K562 (cell line): ENCODE measurements at regions not wholly inside any gene's neighbourhood (a gene's known extent, or its start where the extent isn't known, plus 50 kb on each side); places are given as distances from the start of the nearest gene placed in this dataset.

ENCODE experiments used
- ATAC-seq: fragments of 200-7000 bp; cut with Tn5 transposase; 3 replicates; pipeline ENCODE4 v1.9.1; 2020; ENCODE audit warnings: moderate library complexity
- BruUV-seq: library from RNA; stranded (reverse); fragments of 400-500 nt; replicated peaks from 2 replicates; lab custom pipeline; 2021; lab: Mats Ljungman, UMichigan
- CTCF ChIA-PET: fragments of 300-600 bp; formaldehyde crosslinking; extraction: SDS; loops from one replicate; lab custom pipeline; 2021; ENCODE audit warnings: low intra/inter-chr PET ratio; lab: Yijun Ruan, JAX
- POLR2A ChIA-PET: fragments of 300-600, 350-650 bp; sonication (Branson Sonifier 250); formaldehyde crosslinking; extraction: SDS; loops from one replicate; lab custom pipeline; 2021; ENCODE audit warnings: antibody characterized with exemption, inconsistent platforms; lab: Yijun Ruan, JAX
- DNase-seq, 4 experiments: peaks; one replicate each; pipeline versions ENCODE4 v3.0.0 to v3.0.0-alpha.2; 2011 to 2018; ENCODE audit warnings: low spot score in 3 of 4, mixed read lengths in 3 of 4; ENCODE audit errors: extremely low read depth in 1 of 4
- FAIRE-seq: peaks from 2 replicates; lab custom pipeline; 2011; peaks lifted over from hg19 to GRCh38; lab: Jason Lieb, UNC
- H2AFZ ChIP-seq: 2 replicates; pipeline ENCODE4 v1.6.0; 2011; ENCODE audit warnings: low read depth, low read length, control low read depth, inconsistent platforms
- H3K27ac ChIP-seq: fragments of 200-600 bp; 3 replicates; pipeline ENCODE4 v1.8.0; 2011; ENCODE audit warnings: low read depth, mild to moderate bottlenecking, control low read depth, inconsistent platforms, low read length, moderate library complexity, mixed read lengths; ENCODE audit errors: extremely low read depth
- H3K27me3 ChIP-seq, 2 experiments: fragments of 300-600 bp in 1 of 2; 2 replicates in 1 of 2; 3 replicates in 1 of 2; pipeline versions ENCODE4 v1.6.0 to v1.8.0; 2011; ENCODE audit warnings: inconsistent platforms in 2 of 2, low read length in 2 of 2, mild to moderate bottlenecking in 1 of 2, mixed read lengths in 1 of 2, moderate library complexity in 1 of 2; ENCODE audit not compliant: control insufficient read depth in 2 of 2, insufficient read depth in 2 of 2
- H3K36me3 ChIP-seq: fragments of 300-600 bp; 3 replicates; pipeline ENCODE4 v1.8.0; 2011; ENCODE audit warnings: mild to moderate bottlenecking, low read length, inconsistent platforms; ENCODE audit not compliant: control insufficient read depth, insufficient read depth
- H3K4me1 ChIP-seq, 2 experiments: fragments of 200-600 bp in 1 of 2; replicated peaks in 1 of 2; 2 replicates in 1 of 2; 3 replicates in 1 of 2; pipeline versions ENCODE4 v1.5.1 to v1.8.0; 2011; ENCODE audit warnings: inconsistent platforms in 2 of 2, low read length in 2 of 2, mild to moderate bottlenecking in 1 of 2, mixed read lengths in 1 of 2, moderate library complexity in 1 of 2; ENCODE audit not compliant: control insufficient read depth in 2 of 2, insufficient read depth in 2 of 2
- H3K4me2 ChIP-seq: 2 replicates; pipeline ENCODE4 v1.6.1; 2011; ENCODE audit warnings: low read length, control low read depth, inconsistent platforms, mixed read lengths; ENCODE audit not compliant: insufficient read depth
- H3K4me3 ChIP-seq: fragments of 200-600 bp; sonication (generic), shearing (Covaris generic); 2 replicates; pipeline ENCODE4 v1.5.1; 2016; ENCODE audit warnings: control low read depth, inconsistent platforms
- H3K79me2 ChIP-seq: fragments of 200-600 bp; 3 replicates; pipeline ENCODE4 v1.8.0; 2011; ENCODE audit warnings: low read length, inconsistent platforms; ENCODE audit not compliant: control insufficient read depth, insufficient read depth
- H3K9ac ChIP-seq, 2 experiments: 2 replicates each; pipeline versions ENCODE4 v1.6.0 to v1.6.1; 2011; ENCODE audit warnings: low read depth in 2 of 2, low read length in 2 of 2, control low read depth in 1 of 2, inconsistent platforms in 1 of 2, mild to moderate bottlenecking in 1 of 2, mixed read lengths in 1 of 2; ENCODE audit not compliant: insufficient read depth in 1 of 2
- H3K9me1 ChIP-seq: one replicate; pipeline ENCODE4 v1.6.0; 2011; ENCODE audit warnings: inconsistent platforms, mild to moderate bottlenecking, low read length, moderate library complexity; ENCODE audit not compliant: control insufficient read depth, insufficient read depth
- H3K9me3 ChIP-seq: replicated peaks from 2 replicates; pipeline ENCODE4 v1.5.1; 2011; ENCODE audit warnings: low read depth, low read length, inconsistent platforms; ENCODE audit not compliant: control insufficient read depth, insufficient read depth
- H4K20me1 ChIP-seq: replicated peaks from 2 replicates; pipeline ENCODE4 v1.6.1; 2011; ENCODE audit warnings: low read length, inconsistent platforms, mixed read lengths; ENCODE audit not compliant: control insufficient read depth, insufficient read depth
- CCAR2 ChIP-seq: fragments of 200-400 bp; formaldehyde crosslinking; IDR thresholded peaks from 2 replicates; pipeline ENCODE4 v1.6.1; 2017; ENCODE audit warnings: mild to moderate bottlenecking, low read depth, low read length
- FUS ChIP-seq: fragments of 200-400 bp; formaldehyde crosslinking; optimal IDR thresholded peaks from 2 replicates; pipeline ENCODE3; 2017; ENCODE audit warnings: low read depth, low read length
- GABPB2 ChIP-seq: fragments of 250-450 bp; sonication (Bioruptor Pico); conservative IDR thresholded peaks from 2 replicates; pipeline ENCODE4 v1.5.1; 2021; ENCODE audit warnings: mild to moderate bottlenecking
- GTF2E2 ChIP-seq: fragments of 200-800 bp; sonication (Bioruptor generic); IDR thresholded peaks from 2 replicates; pipeline ENCODE4 v1.6.1; 2016; ENCODE audit warnings: missing genetic modification characterization, missing compliant biosample characterization
- GTF3C2 ChIP-seq: IDR thresholded peaks from 3 replicates; pipeline ENCODE4 v1.6.1; 2011; ENCODE audit warnings: borderline replicate concordance, mild to moderate bottlenecking, moderate library complexity; ENCODE audit not compliant: insufficient read length; ENCODE audit errors: extremely low read depth
- SNIP1 ChIP-seq: fragments of 450-650 bp; IDR thresholded peaks from 2 replicates; pipeline ENCODE4 v1.7.1; 2017; ENCODE audit warnings: low read depth, mild to moderate bottlenecking
- XRCC3 ChIP-seq: fragments of 450-650 bp; IDR thresholded peaks from 2 replicates; pipeline ENCODE4 v1.6.1; 2017; ENCODE audit warnings: mild to moderate bottlenecking, moderate library complexity
- XRCC4 ChIP-seq: IDR thresholded peaks from one replicate; pipeline ENCODE4 v1.6.1; 2011; ENCODE audit not compliant: insufficient read depth, insufficient read length; ENCODE audit errors: extremely low read depth
- ZNF444 ChIP-seq: fragments of 250-450 bp; sonication (Bioruptor Pico); IDR thresholded peaks from 2 replicates; pipeline ENCODE4 v1.4.0; 2020; ENCODE audit warnings: mild to moderate bottlenecking, moderate library complexity
- WGBS: fragments of 100-300 bp; shearing (Covaris generic); methylation state at CpG from one replicate; pipeline ENCODE4 v1.1.6; 2016; ENCODE audit warnings: low coverage, mixed read lengths; ENCODE audit not compliant: insufficient coverage; ENCODE audit errors: missing lambda C conversion rate; 5-methylcytosine and 5-hydroxymethylcytosine counted together
- in situ Hi-C: fragments of 300-500 bp; cut with MboI; formaldehyde crosslinking; loops from 4 replicates; pipeline ENCODE4 v1.15.0; 2018; ENCODE audit warnings: inconsistent platforms, mixed read lengths
- intact Hi-C: fragments of 100-400 bp; cut with micrococcal nuclease; formaldehyde crosslinking; loops from 2 replicates; pipeline ENCODE4 v1.14.2; 2022

GRCh38 chr5:40354171-40354570, 325.5 kb upstream of the PTGER4 start:
- DNase-seq (no peak), ATAC-seq (no peak), FAIRE-seq (no peak)
- POLR2A ChIA-PET: no interaction called here
- Histone ChIP-seq H3K36me3 (no peaks in the 10 kb centered on the region), H3K27ac (no peak overlapping the region), H3K4me1 (no peaks in the 10 kb centered on the region), H3K9ac (no peak overlapping the region), H3K4me3 (no peak overlapping the region), H3K27me3 (no peaks in the 10 kb centered on the region), H4K20me1 (no peaks in the 10 kb centered on the region), H3K4me2 (no peak overlapping the region), H3K79me2 (no peaks in the 10 kb centered on the region), H3K9me3 (no peaks in the 10 kb centered on the region), H2AFZ (no peak overlapping the region), H3K9me1 (no peaks in the 10 kb centered on the region)
- intact Hi-C loops (no loop called here), in situ Hi-C loops (no loop called here)
- 1% methylated on average over 5 of the region's 5 CpGs for WGBS
- no peak for TF ChIP-seq FUS
- no peak for TF ChIP-seq CCAR2
- TF ChIP-seq XRCC3: no peak
- no peak for TF ChIP-seq XRCC4
- no peak for TF ChIP-seq ZNF444
- no peak for TF ChIP-seq GABPB2
- TF ChIP-seq SNIP1: no peak
- TF ChIP-seq GTF3C2: no peak
- TF ChIP-seq GTF2E2: no peak
- no TSS peak for BruUV-seq
- CTCF ChIA-PET: no interaction called here
